H54 (cell line): ENCODE measurements at regions not wholly inside any gene's neighbourhood (a gene's known extent, or its start where the extent isn't known, plus 50 kb on each side); places are given as distances from the start of the nearest gene placed in this dataset.
"Not testable (repeated sequence)": the region's sequence is repeated elsewhere in the genome, so short reads cannot be mapped to it uniquely, and the experiment has no call there.

Experiments used
- DNase-seq: peaks from one replicate; pipeline ENCODE4 v3.0.0; 2011; ENCODE audit warnings: low spot score, mixed read lengths; ENCODE audit not compliant: insufficient read length
- FAIRE-seq: peaks from 3 replicates; lab custom pipeline; 2011; peaks lifted over from hg19 to GRCh38; lab: Jason Lieb, UNC
- POLR2A ChIP-seq: IDR thresholded peaks from 2 replicates; pipeline ENCODE4 v1.6.1; 2011; ENCODE audit warnings: low read depth, mild to moderate bottlenecking, low read length

DNA sequence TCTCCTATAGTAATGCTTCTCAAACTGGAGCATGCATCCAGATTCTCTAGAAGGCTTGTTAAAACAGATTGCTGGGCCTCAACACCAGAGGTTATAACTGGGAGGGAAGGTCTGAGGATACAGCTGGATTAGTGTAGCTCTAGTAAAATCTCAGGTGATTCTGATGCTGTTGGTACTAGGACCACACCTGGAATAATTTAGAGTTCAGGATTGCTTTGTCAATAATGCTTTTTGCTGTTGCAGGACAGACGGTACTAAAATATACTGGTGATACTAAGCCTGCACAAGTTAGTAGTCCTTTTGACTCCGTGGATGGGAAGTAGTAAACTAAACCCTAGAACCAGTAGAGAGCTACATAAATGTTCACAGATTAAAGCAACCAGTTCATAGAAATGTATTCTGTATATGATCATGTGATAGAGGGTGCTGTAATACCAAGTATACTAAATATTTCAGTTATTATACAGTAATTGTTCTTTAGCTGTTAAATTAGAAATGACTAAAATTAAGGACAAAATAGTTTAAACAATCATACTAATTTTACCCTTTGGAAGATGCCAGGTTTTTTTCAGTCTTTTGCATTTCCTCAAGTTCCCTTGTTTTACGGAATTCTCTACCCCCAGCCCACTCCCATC lies 258.2 kb upstream of the STARD13 start:
- FAIRE-seq (peak; percentile 30), DNase-seq (no peak)
- no peak for TF ChIP-seq POLR2A

DNA sequence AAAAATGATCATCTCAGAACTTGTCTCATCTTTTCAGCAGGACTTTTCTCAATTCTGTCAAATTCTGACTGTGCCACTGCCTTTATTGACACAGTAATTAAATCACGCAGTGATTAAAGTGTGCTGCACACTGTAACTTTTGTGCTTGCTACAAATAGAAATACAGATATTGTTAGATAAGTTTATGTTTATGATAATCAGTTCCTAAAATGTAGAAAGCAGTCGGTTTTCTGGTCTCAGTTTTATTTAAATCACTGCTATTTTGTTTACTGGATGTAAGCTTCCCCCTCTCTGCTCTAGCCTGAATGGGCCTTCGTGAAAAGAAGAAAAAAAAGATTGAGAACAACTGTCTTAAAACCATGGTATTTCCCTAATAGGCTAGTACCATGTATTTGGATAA lies 258.8 kb upstream of the STARD13 start:
- no peak for FAIRE-seq
- TF ChIP-seq POLR2A, result no peak
- no peak for DNase-seq

DNA sequence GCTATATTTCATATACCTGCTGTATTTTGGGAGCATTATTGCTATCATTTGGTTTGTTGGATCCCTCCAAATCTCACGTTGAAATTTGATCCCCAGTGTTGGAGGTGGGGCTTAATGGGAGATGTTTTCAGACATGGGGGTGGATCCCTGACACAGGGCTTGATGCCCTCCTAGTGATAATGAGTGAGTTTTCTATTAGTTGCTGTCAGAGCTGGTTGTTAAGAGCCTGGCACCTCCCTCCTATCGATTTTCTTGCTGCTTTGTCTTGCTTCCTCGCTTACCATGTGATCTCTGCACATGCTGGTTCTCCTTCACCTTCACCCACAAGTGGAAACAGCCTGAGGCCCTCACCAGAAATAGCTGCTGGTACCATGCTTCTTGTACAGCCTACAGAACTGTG lies 259.9 kb upstream of the STARD13 start:
- no peak for TF ChIP-seq POLR2A
- no peak for DNase-seq
- FAIRE-seq, result no peak

DNA sequence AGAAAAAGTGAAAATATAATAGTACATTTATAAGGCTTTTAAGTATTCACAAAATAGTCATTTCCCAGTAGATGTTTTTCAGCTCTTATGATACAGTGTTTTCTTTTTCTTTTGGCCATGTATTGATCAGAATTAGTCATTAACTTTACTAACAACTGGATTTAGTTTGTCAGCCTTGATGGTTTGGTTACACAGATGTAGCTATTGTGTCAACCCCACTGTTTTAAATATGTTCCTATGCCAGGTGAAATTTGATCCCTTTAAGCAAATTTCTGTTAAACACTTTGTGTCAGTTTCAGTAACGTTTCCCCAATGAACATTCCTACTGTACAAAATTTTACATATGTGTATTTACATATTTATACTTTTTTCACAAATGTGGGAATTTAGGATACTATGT lies 261.5 kb upstream of the STARD13 start:
- TF ChIP-seq POLR2A, result no peak
- FAIRE-seq (no peak), DNase-seq (no peak)

DNA sequence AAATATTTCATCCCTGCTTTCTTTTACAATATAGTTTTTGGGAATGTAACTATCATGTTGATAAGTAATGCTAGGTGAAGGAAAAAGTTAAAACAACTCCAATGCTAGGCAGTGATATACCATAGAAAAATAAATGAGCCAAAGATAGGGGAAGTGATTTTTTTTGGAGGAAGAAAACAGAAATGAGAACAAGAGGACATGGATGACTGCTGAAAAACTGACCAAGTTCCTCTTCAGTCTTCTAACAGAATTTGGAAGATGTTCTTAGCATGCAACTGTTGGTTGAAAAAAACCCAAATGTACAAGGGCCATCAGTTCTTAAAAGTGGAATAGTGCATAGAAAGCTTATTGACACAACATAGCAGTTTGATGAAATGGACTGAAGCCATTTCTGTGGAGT lies 262.5 kb upstream of the STARD13 start:
- FAIRE-seq, result no peak
- TF ChIP-seq POLR2A, result no peak
- DNase-seq, result no peak

DNA sequence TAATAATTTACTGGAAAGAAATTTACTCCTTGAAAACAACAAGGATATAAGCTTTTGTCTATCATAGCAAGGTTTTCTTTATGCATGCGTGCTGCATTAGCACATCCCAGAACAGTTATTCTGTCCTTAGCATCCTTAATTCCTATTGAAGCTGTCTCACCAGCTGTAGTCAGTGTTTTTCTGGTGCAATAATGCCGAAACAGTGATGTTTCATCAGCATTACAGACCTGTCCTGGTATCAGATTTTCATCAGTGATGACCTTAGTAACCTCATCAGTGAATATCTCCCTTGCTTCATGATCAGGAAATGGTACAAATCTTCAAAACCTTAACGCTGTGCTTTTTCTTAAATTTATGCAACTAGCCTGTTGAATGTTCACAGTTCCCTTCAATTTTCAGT lies 264.7 kb upstream of the STARD13 start:
- no peak for TF ChIP-seq POLR2A
- DNase-seq, result no peak
- FAIRE-seq, result no peak

DNA sequence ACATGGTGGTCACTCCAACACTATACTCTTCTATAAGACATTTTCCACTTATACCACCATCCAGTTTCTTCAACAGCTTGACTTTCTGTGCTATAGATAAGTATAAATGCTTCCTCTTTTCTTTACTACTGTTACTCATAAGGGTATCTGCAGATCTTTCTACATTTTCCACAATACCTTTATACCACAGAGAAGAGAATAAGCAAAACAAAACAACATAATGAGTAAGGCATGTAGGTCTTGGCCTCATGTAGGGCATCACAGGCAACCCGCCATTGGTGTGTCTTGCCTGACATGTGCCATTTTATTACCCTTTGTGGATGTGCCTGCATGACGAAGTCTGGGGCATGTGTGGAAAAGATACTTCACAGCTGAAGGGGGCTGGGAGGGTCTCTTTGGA lies 265.3 kb upstream of the STARD13 start:
- FAIRE-seq (no peak), DNase-seq (no peak)
- TF ChIP-seq POLR2A, result no peak

DNA sequence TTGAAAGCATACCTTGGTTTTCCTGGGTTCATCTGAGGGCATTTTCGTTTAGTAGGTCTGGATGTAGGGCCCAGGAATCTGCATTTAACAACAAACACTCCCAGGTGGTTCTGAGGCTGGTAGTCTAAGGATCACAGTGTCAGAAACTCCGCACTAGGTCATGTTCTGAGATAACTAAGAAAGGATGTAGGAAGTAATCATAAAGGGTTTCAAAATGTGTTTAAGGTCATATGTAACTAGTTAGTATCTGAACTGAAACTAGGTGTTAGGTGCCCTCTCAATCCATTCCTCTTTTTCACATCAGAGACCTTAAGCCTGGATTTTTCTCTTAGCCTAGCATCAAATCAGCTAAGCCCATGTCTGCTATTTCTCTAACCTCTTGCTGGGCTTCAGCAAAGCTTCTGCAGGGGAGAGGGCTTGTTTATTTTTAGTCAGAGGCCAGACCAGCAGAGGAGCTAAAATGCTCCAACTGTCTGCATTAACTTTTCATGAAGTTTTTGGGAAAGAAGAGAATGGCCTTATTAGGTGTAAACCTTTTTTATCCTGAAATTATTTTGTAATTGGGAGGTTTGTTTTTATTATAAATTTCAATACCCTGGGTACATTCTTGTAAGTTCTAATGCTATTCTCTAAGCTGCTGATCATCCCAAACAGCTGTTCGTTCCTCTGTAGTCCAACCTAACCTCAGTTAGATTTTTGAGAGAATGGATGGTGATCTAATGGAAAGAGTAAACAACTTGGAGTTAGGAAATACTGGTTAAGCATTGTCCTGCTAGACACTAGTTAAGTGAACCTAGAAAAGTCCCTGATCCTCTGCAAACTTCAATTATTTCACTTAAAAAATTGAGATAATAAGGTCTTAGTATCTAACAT lies 262.8 kb upstream of the RFC3 start:
- TF ChIP-seq POLR2A, result no peak
- DNase-seq, result no peak
- no peak for FAIRE-seq

DNA sequence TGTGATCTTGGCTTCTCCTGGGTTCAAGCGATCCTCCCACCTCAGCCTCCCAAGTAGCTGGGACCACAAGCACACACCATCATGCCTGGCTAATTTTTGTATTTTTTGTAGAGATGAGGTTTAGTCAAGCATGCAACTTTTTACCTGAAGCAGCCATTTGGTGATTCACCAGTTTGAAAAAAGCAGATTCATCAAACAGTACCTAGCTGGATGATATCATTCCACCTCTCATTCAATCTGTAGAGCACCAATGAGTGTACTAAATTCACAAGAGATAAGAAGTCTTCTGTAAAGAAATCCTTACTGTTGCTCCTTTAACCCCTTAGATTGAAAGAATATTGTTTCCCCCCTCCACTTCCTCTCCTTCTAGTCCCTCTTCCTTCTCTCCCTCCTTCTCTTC lies 261.1 kb upstream of the RFC3 start:
- no peak for FAIRE-seq
- no peak for TF ChIP-seq POLR2A
- DNase-seq, result no peak

DNA sequence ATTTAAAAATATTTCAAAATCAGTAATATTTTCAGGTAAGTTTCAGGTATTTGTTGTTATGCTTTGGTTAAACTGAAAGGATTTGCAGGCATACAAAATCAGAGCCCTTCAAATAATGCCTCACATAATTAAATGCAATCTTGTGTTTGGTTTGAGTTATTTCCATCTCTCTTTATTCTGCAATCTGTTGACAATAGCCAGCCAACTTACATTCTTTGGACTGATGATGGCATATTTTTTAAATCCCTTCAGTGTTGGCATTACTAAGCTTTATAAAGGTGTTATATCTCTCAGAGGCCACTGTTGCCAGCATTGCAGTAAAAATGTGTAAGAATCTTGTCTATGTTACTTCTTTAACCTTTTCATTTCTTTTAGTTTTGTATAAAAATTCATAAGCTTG lies 257.2 kb upstream of the RFC3 start:
- DNase-seq (no peak), FAIRE-seq (no peak)
- no peak for TF ChIP-seq POLR2A

DNA sequence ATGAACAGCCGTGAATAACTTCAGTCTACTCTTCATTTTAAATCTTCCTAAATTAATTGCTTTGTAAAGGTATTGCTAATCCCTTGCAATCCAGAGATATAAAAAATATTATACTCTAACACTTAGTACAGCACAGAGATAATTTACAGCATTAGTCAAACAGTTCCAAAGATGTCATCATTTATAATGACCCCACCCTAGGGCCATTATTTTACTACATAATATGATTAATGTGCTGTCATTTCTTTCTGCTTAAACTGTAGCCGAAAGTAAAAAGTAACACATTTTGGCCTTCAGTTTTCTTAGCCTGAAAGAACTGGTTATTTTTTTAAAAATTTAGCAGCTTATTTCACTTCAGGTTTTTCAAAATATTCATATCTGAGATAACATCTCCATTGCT lies 256.3 kb upstream of the RFC3 start:
- DNase-seq (no peak), FAIRE-seq (no peak)
- TF ChIP-seq POLR2A, result no peak

DNA sequence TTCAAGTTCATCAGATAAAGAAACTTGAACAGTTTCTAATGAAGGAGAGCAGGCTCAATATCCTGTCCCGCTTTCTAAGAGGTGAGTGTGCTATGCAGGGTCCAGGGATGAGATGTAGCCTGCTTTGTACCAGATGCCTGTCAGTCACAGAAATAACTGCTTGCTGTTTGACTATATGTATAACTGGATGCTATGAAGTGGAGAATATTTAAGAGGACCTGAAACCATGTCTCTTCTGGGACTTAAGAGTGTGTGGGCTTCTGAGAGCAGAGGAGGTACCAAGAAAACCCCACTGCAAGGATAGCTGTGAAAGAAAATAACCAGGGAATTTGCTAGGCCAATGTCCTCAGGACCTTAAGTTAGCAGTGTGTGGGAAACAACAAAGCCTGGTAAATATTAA lies 246.3 kb upstream of the RFC3 start:
- DNase-seq (no peak), FAIRE-seq (no peak)
- no peak for TF ChIP-seq POLR2A

DNA sequence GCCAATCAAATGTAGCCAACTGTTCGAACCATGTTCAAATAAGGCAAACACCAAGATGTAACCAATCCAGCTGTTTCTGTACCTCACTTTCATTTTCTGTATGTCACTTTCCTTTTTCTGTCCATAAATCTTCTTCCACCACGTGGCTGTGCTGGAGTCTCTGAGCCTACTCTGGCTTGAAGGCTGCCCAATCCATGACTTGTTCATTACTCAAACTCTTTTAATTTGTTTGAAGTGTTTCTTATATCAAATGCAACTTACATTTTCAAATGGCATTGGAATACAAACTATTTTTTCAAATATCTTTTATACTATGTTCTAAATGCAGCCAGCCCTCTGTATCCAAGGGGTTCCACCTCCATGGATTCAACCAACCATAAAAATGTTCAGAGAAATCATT lies 245.6 kb upstream of the RFC3 start:
- FAIRE-seq, DNase-seq: not testable (repeated sequence)

DNA sequence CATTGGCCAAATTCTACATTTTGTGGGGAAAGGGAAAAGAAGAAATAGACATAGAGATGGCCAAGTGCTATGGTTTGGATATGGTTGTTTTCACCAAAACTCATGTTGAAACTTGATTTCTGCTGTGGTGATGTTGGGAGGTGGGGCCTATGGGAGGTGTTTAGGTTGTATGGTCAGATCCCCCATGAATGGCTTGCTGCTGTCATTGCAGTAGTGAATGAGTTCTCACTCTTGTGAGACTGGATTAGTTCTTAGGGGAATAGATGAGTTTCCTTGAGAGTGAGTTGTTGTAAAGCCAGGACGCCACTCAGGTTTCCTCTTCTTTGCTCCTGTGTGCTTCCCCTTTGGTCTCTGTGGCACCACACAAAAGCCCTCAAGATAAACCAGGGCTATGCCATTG lies 242.6 kb upstream of the RFC3 start:
- FAIRE-seq, result no peak
- DNase-seq, result no peak

DNA sequence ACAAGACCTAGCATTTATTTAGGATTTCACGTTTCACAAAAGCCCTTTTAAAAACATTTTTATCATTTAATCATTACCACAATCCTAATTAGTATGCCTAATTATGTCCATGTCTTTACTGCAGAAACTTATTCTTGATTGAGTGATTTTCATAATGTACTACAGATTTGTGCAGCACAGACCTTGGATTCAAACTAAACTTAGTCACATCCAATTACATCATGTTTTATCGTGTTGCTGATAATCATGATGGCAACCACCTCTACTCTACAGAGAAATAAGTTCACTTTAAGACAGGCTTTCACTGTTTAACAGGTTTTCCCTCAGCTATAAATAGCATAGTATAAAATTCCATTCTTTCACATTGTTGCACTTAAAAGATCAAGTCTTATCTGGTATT lies 240.9 kb upstream of the RFC3 start:
- DNase-seq, result no peak
- FAIRE-seq, result no peak
- TF ChIP-seq POLR2A, result no peak

More for the DNA sequence above, 242.6 kb upstream of the RFC3 start:
- TF ChIP-seq POLR2A, result no peak
